ENCODE measurements at regions not wholly inside any gene's neighbourhood (a gene's known extent, or its start where the extent isn't known, plus 50 kb on each side); places are given as distances from the start of the nearest gene placed in this dataset.

DNA sequence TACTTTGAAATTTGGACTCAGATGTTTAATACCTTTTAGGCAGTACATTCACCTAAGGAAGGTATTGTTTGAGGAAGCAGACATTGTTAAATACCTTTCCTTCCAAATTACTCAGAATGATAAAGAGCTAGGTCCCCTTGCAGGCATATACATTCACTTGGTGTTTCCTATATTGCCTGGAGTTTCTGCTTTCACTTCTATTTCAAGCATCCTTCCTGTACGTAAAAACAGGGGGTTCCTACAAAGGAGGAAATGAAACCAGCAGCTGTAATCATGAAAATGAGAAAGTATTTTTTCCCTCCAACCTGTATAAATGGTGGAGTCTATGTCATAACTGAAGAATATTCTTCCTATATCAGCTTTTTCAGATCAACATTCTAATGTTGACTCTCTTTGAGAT lies 90.4 kb upstream of the RASGEF1B start (continued):
- TF ChIP-seq USF1 (IDR thresholded peaks at IDR 0.05; ENCODE audit: borderline replicate concordance, extremely low read length, insufficient read depth, low read depth, low read length), result no peak
- peak; percentile 84 for TF ChIP-seq FOXM1 (IDR thresholded peaks at IDR 0.05; ENCODE audit: low read depth, low read length)
- no peak for TF ChIP-seq IRF3 (IDR thresholded peaks at IDR 0.05)
- no peak for TF ChIP-seq STAT3 (IDR thresholded peaks at IDR 0.05; ENCODE audit: low read depth, low read length)
- TF ChIP-seq IRF4 (IDR thresholded peaks at IDR 0.05; ENCODE audit: low read depth, low read length), result peak; percentile 74
- TF ChIP-seq KAT2A (conservative IDR thresholded peaks at IDR 0.05; ENCODE audit: control insufficient read depth, low read depth, low read length), result no peak
- peak; percentile 75 for TF ChIP-seq CREM (IDR thresholded peaks at IDR 0.05; ENCODE audit: low read depth)
- 0 out of 2 replicates have a peak, but pooled peaks have one; percentile 37 for TF ChIP-seq PML (IDR thresholded peaks at IDR 0.05; ENCODE audit: low read length)
- TF ChIP-seq ZNF217 (IDR thresholded peaks at IDR 0.05), result no peak
- no peak for TF ChIP-seq SRF (IDR thresholded peaks at IDR 0.05; ENCODE audit: low read depth in 2 of 2, low read length in 2 of 2)
- no peak for TF ChIP-seq ZBTB4 (CRISPR knock-in tag; IDR thresholded peaks at IDR 0.05)
- TF ChIP-seq ZNF384 (IDR thresholded peaks at IDR 0.05; ENCODE audit: borderline replicate concordance, low read depth, low read length), result no peak
- peak; percentile 83 for TF ChIP-seq MEF2B (IDR thresholded peaks at IDR 0.05; ENCODE audit: partially characterized antibody, poor library complexity, severe bottlenecking)
- TF ChIP-seq, protein P1, sequence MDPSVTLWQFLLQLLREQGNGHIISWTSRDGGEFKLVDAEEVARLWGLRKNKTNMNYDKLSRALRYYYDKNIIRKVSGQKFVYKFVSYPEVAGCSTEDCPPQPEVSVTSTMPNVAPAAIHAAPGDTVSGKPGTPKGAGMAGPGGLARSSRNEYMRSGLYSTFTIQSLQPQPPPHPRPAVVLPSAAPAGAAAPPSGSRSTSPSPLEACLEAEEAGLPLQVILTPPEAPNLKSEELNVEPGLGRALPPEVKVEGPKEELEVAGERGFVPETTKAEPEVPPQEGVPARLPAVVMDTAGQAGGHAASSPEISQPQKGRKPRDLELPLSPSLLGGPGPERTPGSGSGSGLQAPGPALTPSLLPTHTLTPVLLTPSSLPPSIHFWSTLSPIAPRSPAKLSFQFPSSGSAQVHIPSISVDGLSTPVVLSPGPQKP (IDR thresholded peaks at IDR 0.05; ENCODE audit: low read depth, low read length), result no peak
- TF ChIP-seq SKIL (IDR thresholded peaks at IDR 0.05; ENCODE audit: low read depth, poor library complexity, severe bottlenecking), result no peak
- TF ChIP-seq PAX5 (IDR thresholded peaks at IDR 0.05; ENCODE audit: borderline replicate concordance, low read depth, low read length), result 0 out of 2 replicates have a peak, but pooled peaks have one; percentile 24
- peak; percentile 91 for TF ChIP-seq ATF2 (IDR thresholded peaks at IDR 0.05; ENCODE audit: low read length)
- no peak for TF ChIP-seq ASH2L (IDR thresholded peaks at IDR 0.05; ENCODE audit: borderline replicate concordance, low read depth)
- TF ChIP-seq HDAC2 (IDR thresholded peaks at IDR 0.05), result no peak
- TF ChIP-seq ATF3 (IDR thresholded peaks at IDR 0.05; ENCODE audit: borderline replicate concordance, extremely low read depth, low read depth, low read length), result no peak
- TF ChIP-seq IKZF1 (conservative IDR thresholded peaks at IDR 0.05), result peak; percentile 87

Data from GM12878 (cell line).